ENCODE measurements at regions not wholly inside any gene's neighbourhood (a gene's known extent, or its start where the extent isn't known, plus 50 kb on each side); places are given as distances from the start of the nearest gene placed in this dataset.

DNA sequence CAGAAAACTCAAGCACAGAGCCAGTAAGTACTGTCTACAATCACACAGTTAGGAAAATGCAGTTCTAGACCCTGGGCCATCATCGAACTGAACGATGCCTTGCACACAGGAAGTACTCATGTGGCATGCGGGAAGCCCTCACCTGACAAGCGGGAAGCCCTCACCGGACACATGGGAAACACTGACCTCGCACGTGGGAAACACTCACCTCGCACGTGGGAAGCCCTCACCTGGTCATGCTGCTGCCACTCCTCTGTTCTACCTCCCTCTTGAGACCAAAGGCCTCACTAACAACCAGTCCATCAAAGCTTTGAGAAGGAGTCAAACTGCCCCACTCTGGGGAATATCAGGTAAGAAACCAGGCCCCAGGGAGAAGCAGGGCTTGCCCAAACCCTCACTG, 105.6 kb upstream of the PTPRT start:
- H3K27me3 Mint-ChIP-seq, result peaks cover 0 to 19% (median 8%) of the 10 kb centered on the region in 5 donors
- ATAC-seq, result no peak

GRCh38 chr20:43294031-43294430, 104.3 kb upstream of the PTPRT start:
- H3K27me3 Mint-ChIP-seq, result peaks cover 0 to 19% (median 8%) of the 10 kb centered on the region in 5 donors

More for the DNA sequence above, 105.6 kb upstream of the PTPRT start:
- POLR2A ChIA-PET, result no interaction called here
- DNase-seq, result no peak
- no peaks in the 10 kb centered on the region for H3K4me1 Mint-ChIP-seq
- peaks cover 0 to 12% (median 0%) of the 10 kb centered on the region in 9 donors for H3K9me3 Mint-ChIP-seq
- H3K27ac Mint-ChIP-seq, result no peak overlapping the region
- H3K36me3 Mint-ChIP-seq, result no peaks in the 10 kb centered on the region
- no peak overlapping the region for H3K4me3 Mint-ChIP-seq

GRCh38 chr20:43293068-43293786, 103.5 kb upstream of the PTPRT start:
- H3K36me3 Mint-ChIP-seq, result no peaks in the 10 kb centered on the region
- DNase-seq (no peak), ATAC-seq (no peak)
- H3K27me3 Mint-ChIP-seq, result peaks cover 0 to 16% (median 5%) of the 10 kb centered on the region in 5 donors
- no peaks in the 10 kb centered on the region for H3K4me1 Mint-ChIP-seq
- no peak overlapping the region for H3K4me3 Mint-ChIP-seq
- peaks cover 0 to 12% (median 0%) of the 10 kb centered on the region in 9 donors for H3K9me3 Mint-ChIP-seq
- POLR2A ChIA-PET, result no interaction called here
- H3K27ac Mint-ChIP-seq, result no peak overlapping the region

More at GRCh38 chr20:43294031-43294430, 104.3 kb upstream of the PTPRT start:
- Mint-ChIP-seq H3K9me3 (peaks cover 0 to 12% (median 0%) of the 10 kb centered on the region in 9 donors), H3K4me3 (no peak overlapping the region), H3K4me1 (no peaks in the 10 kb centered on the region), H3K36me3 (no peaks in the 10 kb centered on the region), H3K27ac (no peak overlapping the region)
- ATAC-seq, result no peak
- DNase-seq, result no peak
- POLR2A ChIA-PET, result no interaction called here

- Mint-ChIP-seq H3K36me3 (no peaks in the 10 kb centered on the region), H3K27me3 (peaks cover 0 to 19% (median 5%) of the 10 kb centered on the region in 5 donors), H3K4me1 (no peaks in the 10 kb centered on the region), H3K4me3 (no peak overlapping the region), H3K9me3 (peaks cover 0 to 9% (median 0%) of the 10 kb centered on the region in 9 donors), H3K27ac (no peak overlapping the region)
- DNase-seq (no peak), ATAC-seq (no peak)
- POLR2A ChIA-PET, result no interaction called here
Measured at GRCh38 chr20:43292222-43292621, 102.5 kb upstream of the PTPRT start.

DNA sequence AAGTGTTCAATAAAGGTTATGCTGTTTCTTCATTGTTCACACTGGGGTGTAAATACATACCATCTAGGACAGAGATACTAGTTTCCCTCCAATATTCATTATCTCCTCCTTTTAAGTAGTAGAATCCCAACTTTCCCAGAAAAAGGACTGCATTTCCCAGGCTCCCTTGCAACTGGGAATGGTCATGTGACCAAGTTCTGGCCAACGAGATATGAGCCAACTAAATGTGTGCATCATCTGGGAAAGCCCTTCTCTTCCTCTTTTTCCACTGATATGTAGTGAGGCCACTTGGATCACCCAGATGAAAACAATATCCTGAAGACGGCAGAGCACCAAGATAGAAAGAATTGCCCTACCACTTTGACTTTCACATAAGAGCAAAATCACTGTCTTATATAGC, 97.9 kb upstream of the PTPRT start:
- POLR2A ChIA-PET, result no interaction called here
- no peaks in the 10 kb centered on the region for H3K4me1 Mint-ChIP-seq
- no peak for ATAC-seq

DNA sequence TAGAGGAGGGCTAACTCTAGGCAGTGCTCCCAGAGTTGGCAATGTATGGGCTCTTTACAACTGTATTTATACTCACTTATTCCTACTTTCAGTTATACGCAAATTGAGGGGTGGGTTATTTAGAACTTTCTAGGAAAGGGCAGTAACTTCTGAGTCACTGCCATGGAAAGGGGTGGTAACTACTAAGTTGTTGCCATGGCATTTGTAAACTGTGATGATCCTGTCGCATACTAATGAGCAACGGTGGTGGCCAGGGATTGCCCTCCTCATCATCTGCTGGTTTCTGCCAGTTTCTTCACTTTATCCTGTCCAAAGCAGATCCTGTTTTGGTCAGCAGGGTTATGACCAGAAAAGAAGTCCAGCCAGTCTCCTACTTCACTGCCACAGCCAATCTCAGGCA, 95.5 kb upstream of the PTPRT start:
- no peak for ATAC-seq
- H3K27ac Mint-ChIP-seq, result no peak overlapping the region
- DNase-seq, result no peak
- no peaks in the 10 kb centered on the region for H3K4me1 Mint-ChIP-seq
- H3K36me3 Mint-ChIP-seq, result no peaks in the 10 kb centered on the region
- H3K27me3 Mint-ChIP-seq, result peaks cover 15 to 43% (median 33%) of the 10 kb centered on the region in 5 donors
- peaks cover 0 to 12% (median 3%) of the 10 kb centered on the region in 9 donors for H3K9me3 Mint-ChIP-seq
- POLR2A ChIA-PET, result no interaction called here
- H3K4me3 Mint-ChIP-seq, result no peak overlapping the region

More for the DNA sequence above, 97.9 kb upstream of the PTPRT start:
- peaks cover 0 to 2% (median 0%) of the 10 kb centered on the region in 9 donors for H3K9me3 Mint-ChIP-seq
- H3K27ac Mint-ChIP-seq, result no peak overlapping the region
- peaks cover 11 to 28% (median 16%) of the 10 kb centered on the region in 5 donors for H3K27me3 Mint-ChIP-seq
- H3K4me3 Mint-ChIP-seq, result no peak overlapping the region
- no peaks in the 10 kb centered on the region for H3K36me3 Mint-ChIP-seq
- no peak for DNase-seq

GRCh38 chr20:43284486-43284885, 94.8 kb upstream of the PTPRT start:
- H3K4me3 Mint-ChIP-seq, result no peak overlapping the region
- DNase-seq (no peak), ATAC-seq (no peak)
- POLR2A ChIA-PET, result no interaction called here
- no peaks in the 10 kb centered on the region for H3K36me3 Mint-ChIP-seq
- peaks cover 14 to 45% (median 33%) of the 10 kb centered on the region in 5 donors for H3K27me3 Mint-ChIP-seq
- no peaks in the 10 kb centered on the region for H3K4me1 Mint-ChIP-seq
- H3K27ac Mint-ChIP-seq, result no peak overlapping the region
- H3K9me3 Mint-ChIP-seq, result peaks cover 0 to 12% (median 3%) of the 10 kb centered on the region in 9 donors

DNA sequence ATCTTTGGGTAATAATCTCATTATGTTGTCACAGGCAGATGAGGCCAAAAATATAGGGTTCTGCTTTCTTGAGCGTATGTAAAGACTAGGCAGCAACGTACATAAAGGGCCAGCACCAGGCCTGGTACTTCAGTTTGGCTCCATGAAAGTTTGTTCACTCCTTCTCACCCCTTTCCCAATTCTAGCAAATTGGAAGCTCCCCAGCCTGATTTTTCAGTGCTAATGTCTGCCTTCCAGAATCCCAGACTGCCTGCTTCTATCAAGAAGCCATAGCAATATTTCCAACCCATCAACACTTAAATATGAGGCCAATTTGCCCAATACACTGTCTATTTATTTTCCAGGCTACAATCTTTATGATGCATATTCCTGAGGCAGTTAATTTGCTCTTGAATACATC, 93.4 kb upstream of the PTPRT start:
- H3K27ac Mint-ChIP-seq, result no peak overlapping the region
- peaks cover 0 to 12% (median 3%) of the 10 kb centered on the region in 9 donors for H3K9me3 Mint-ChIP-seq
- no peak overlapping the region for H3K4me3 Mint-ChIP-seq
- H3K36me3 Mint-ChIP-seq, result no peaks in the 10 kb centered on the region
- DNase-seq, result no peak
- ATAC-seq, result no peak
- POLR2A ChIA-PET, result no interaction called here
- no peaks in the 10 kb centered on the region for H3K4me1 Mint-ChIP-seq
- H3K27me3 Mint-ChIP-seq, result peaks cover 14 to 45% (median 33%) of the 10 kb centered on the region in 5 donors

- H3K27me3 Mint-ChIP-seq, result peaks cover 5 to 34% (median 16%) of the 10 kb centered on the region in 5 donors
Measured at GRCh38 chr20:43271980-43272379, 82.3 kb upstream of the PTPRT start.

GRCh38 chr20:43265449-43265848, 75.7 kb upstream of the PTPRT start:
- Mint-ChIP-seq H3K4me3 (no peak overlapping the region), H3K9me3 (no peaks in the 10 kb centered on the region), H3K27ac (no peak overlapping the region), H3K36me3 (no peaks in the 10 kb centered on the region), H3K27me3 (peaks cover 0 to 18% (median 11%) of the 10 kb centered on the region in 5 donors), H3K4me1 (no peaks in the 10 kb centered on the region)
- no peak for DNase-seq
- POLR2A ChIA-PET, result no interaction called here
- ATAC-seq, result no peak

More at GRCh38 chr20:43271980-43272379, 82.3 kb upstream of the PTPRT start:
- POLR2A ChIA-PET, result no interaction called here
- Mint-ChIP-seq H3K4me1 (no peaks in the 10 kb centered on the region), H3K36me3 (peaks cover 0 to 4% (median 0%) of the 10 kb centered on the region in 3 donors), H3K27ac (no peak overlapping the region), H3K4me3 (no peak overlapping the region), H3K9me3 (peaks cover 0 to 14% (median 2%) of the 10 kb centered on the region in 9 donors)
- no peak for DNase-seq
- ATAC-seq, result no peak

- ATAC-seq (no peak), DNase-seq (no peak)
- Mint-ChIP-seq H3K4me3 (no peak overlapping the region), H3K9me3 (peaks cover 0 to 5% (median 0%) of the 10 kb centered on the region in 9 donors), H3K4me1 (no peaks in the 10 kb centered on the region), H3K27me3 (peaks cover 0 to 26% (median 15%) of the 10 kb centered on the region in 5 donors), H3K36me3 (no peaks in the 10 kb centered on the region), H3K27ac (no peak overlapping the region)
- POLR2A ChIA-PET, result no interaction called here
Measured at GRCh38 chr20:43263226-43263625, 73.5 kb upstream of the PTPRT start.

- Mint-ChIP-seq H3K4me3 (no peak overlapping the region), H3K36me3 (no peaks in the 10 kb centered on the region), H3K9me3 (peaks cover 0 to 5% (median 0%) of the 10 kb centered on the region in 9 donors), H3K4me1 (no peaks in the 10 kb centered on the region), H3K27ac (no peak overlapping the region), H3K27me3 (peaks cover 0 to 20% (median 9%) of the 10 kb centered on the region in 5 donors)
- DNase-seq, result no peak
- POLR2A ChIA-PET, result no interaction called here
- no peak for ATAC-seq
Measured at GRCh38 chr20:43262341-43262740, 72.6 kb upstream of the PTPRT start.

DNA sequence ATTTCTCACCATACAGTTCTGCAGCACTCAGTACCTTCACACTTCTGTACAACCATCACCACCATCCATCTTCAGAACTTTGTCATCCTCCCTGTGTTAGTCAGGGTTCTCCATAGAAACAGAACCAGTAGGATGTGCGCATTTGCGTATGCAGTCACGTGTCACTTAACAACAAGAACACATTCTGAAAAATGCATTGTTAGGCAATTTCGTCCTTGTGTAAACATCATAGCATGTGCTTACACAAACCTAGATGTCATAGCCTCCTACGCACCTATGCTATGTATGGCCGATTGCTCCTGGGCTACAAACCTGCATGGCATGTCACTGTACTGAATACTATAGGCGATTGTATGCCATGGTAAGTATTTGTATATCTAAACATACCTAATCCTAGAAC, 66.2 kb upstream of the PTPRT start:
- ATAC-seq, result no peak
- H3K4me3 Mint-ChIP-seq, result no peak overlapping the region
- H3K9me3 Mint-ChIP-seq, result peaks cover 0 to 5% (median 0%) of the 10 kb centered on the region in 9 donors
- H3K27ac Mint-ChIP-seq, result no peak overlapping the region
- no peak for DNase-seq
- no peaks in the 10 kb centered on the region for H3K4me1 Mint-ChIP-seq
- no peaks in the 10 kb centered on the region for H3K36me3 Mint-ChIP-seq
- H3K27me3 Mint-ChIP-seq, result peaks cover 0 to 15% (median 5%) of the 10 kb centered on the region in 5 donors
- POLR2A ChIA-PET, result no interaction called here

GRCh38 chr20:43252761-43253160, 63.1 kb upstream of the PTPRT start:
- H3K27ac Mint-ChIP-seq, result no peak overlapping the region
- no peaks in the 10 kb centered on the region for H3K36me3 Mint-ChIP-seq
- H3K27me3 Mint-ChIP-seq, result peaks cover 1 to 14% (median 4%) of the 10 kb centered on the region in 5 donors
- no peak for ATAC-seq
- H3K4me1 Mint-ChIP-seq, result no peaks in the 10 kb centered on the region
- no peak for DNase-seq
- no peak overlapping the region for H3K4me3 Mint-ChIP-seq
- peaks cover 0 to 1% (median 0%) of the 10 kb centered on the region in 9 donors for H3K9me3 Mint-ChIP-seq
- POLR2A ChIA-PET, result no interaction called here

All from naive thymus-derived CD8-positive, alpha-beta T cell (primary cell).